CD4-positive, alpha-beta T cell (primary cell): ENCODE measurements at regions not wholly inside any gene's neighbourhood (a gene's known extent, or its start where the extent isn't known, plus 50 kb on each side); places are given as distances from the start of the nearest gene placed in this dataset.
"Not testable (repeated sequence)": the region's sequence is repeated elsewhere in the genome, so short reads cannot be mapped to it uniquely, and the experiment has no call there.

Experiments
- ATAC-seq: fragments of 200-7000 bp; cut with Tn5 transposase; one replicate; pipeline ENCODE4 v1.10.0; 2022; ENCODE audit warnings: mild to moderate bottlenecking; ENCODE audit not compliant: poor library complexity
- CTCF ChIA-PET: fragments of 350-600 bp; sonication (Branson Sonifier 250); formaldehyde crosslinking; loops from one replicate; lab custom pipeline; 2021; ENCODE audit warnings: antibody characterized with exemption, inconsistent platforms; lab: Charles Lee
- POLR2A ChIA-PET: fragments of 350-600 bp; sonication (Branson Sonifier 250); formaldehyde crosslinking; loops from one replicate; lab custom pipeline; 2021; ENCODE audit warnings: antibody characterized with exemption, inconsistent platforms; lab: Charles Lee
- DNase-seq, 14 experiments: peaks; one replicate each; pipeline ENCODE4 v3.0.0-alpha.2; 2013 to 2020; ENCODE audit warnings: mixed read lengths in 2 of 14
- H3K27ac ChIP-seq, 2 donors: one replicate each; pipeline versions ENCODE4 v1.5.1 to v1.7.0; 2013; ENCODE audit warnings: low read length in 2 of 2, low read depth in 1 of 2, mild to moderate bottlenecking in 1 of 2
- H3K27me3 ChIP-seq, 2 experiments: 1 replicate in 1 of 2; 2 replicates in 1 of 2; pipeline versions ENCODE4 v1.6.1 to v1.7.0; 2013; ENCODE audit warnings: low read length in 2 of 2, control low read depth in 1 of 2, mild to moderate bottlenecking in 1 of 2, moderate library complexity in 1 of 2; ENCODE audit not compliant: insufficient read depth in 2 of 2, control insufficient read depth in 1 of 2
- H3K36me3 ChIP-seq: one replicate; pipeline ENCODE4 v1.6.1; 2013; ENCODE audit warnings: low read length, control low read depth; ENCODE audit not compliant: insufficient read depth
- H3K4me1 ChIP-seq: one replicate; pipeline ENCODE4 v1.6.1; 2013; ENCODE audit warnings: low read length, control low read depth; ENCODE audit not compliant: insufficient read depth
- H3K4me3 ChIP-seq: one replicate; pipeline ENCODE4 v1.5.1; 2013; ENCODE audit warnings: mild to moderate bottlenecking, low read length, moderate library complexity
- H3K9me3 ChIP-seq, 2 experiments: 1 replicate in 1 of 2; 2 replicates in 1 of 2; pipeline versions ENCODE4 v1.6.1 to v1.7.0; 2013; ENCODE audit warnings: low read length in 2 of 2, mild to moderate bottlenecking in 2 of 2, control low read depth in 1 of 2, moderate library complexity in 1 of 2; ENCODE audit not compliant: control insufficient read depth in 1 of 2, insufficient read depth in 1 of 2
- H3K27ac Mint-ChIP-seq: one replicate; pipeline ENCODE4 v1.8.0; 2020; ENCODE audit warnings: mixed read lengths
- H3K27me3 Mint-ChIP-seq: one replicate; pipeline ENCODE4 v1.8.0; 2021; ENCODE audit warnings: mixed read lengths
- H3K36me3 Mint-ChIP-seq: one replicate; pipeline ENCODE4 v1.8.0; 2021; ENCODE audit warnings: low read depth, mixed read lengths
- H3K4me1 Mint-ChIP-seq: one replicate; pipeline ENCODE4 v1.8.0; 2021; ENCODE audit warnings: low read depth, mixed read lengths
- H3K4me3 Mint-ChIP-seq: one replicate; pipeline ENCODE4 v1.8.0; 2020; ENCODE audit warnings: mild to moderate bottlenecking, mixed read lengths
- H3K9me3 Mint-ChIP-seq: one replicate; pipeline ENCODE4 v1.8.0; 2020; ENCODE audit warnings: mixed read lengths
- CTCF ChIP-seq: fragments of 200-600 bp; IDR thresholded peaks from one replicate; pipeline ENCODE4 v1.8.0; 2022; ENCODE audit warnings: antibody characterized with exemption, mild to moderate bottlenecking
- intact Hi-C, 2 experiments: fragments of 100-400 bp; cut with DNase I in 1 of 2; cut with micrococcal nuclease in 1 of 2; formaldehyde crosslinking; loops; one replicate each; pipeline versions ENCODE4 v1.15.1 to v1.9.0; 2023 to 2025; cut with DNase I, micrococcal nuclease

DNA sequence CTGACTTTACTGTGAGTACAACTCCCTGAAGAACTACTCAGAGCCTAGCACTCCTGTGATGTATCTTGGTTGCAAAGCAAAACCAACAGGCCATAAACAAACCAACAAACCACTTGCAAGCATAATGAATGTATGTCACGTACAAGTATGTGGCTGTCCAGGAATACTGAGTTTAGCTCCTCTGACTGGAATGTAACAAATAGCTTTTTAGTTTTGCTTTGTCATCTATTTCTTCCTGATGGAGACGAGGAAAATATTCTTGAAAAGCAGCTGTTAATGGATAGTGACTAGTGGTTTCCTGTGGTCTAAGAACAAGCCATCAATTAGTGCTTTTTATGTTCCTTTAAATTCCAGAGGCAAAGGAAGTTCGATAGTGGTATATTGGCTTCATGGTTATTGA lies 101.9 kb upstream of the LY86 start:
- H3K36me3 Mint-ChIP-seq = no peaks in the 10 kb centered on the region
- CTCF ChIA-PET = no interaction called here
- H3K36me3 ChIP-seq = no peaks in the 10 kb centered on the region
- H3K27ac ChIP-seq = no peak overlapping the region
- peaks cover 0 to 3% of the 10 kb centered on the region in 2 experiments for H3K27me3 ChIP-seq
- no peaks in the 10 kb centered on the region for H3K4me1 Mint-ChIP-seq
- H3K27me3 Mint-ChIP-seq = peaks cover 12% of the 10 kb centered on the region
- no peak for DNase-seq
- no peak for ATAC-seq
- H3K4me3 ChIP-seq = no peak overlapping the region
- POLR2A ChIA-PET = no interaction called here
- intact Hi-C loops = no loop called here
- no peaks in the 10 kb centered on the region for H3K9me3 ChIP-seq
- peaks cover 2% of the 10 kb centered on the region for H3K9me3 Mint-ChIP-seq
- H3K4me3 Mint-ChIP-seq = no peak overlapping the region
- H3K4me1 ChIP-seq = no peaks in the 10 kb centered on the region
- no peak for TF ChIP-seq CTCF
- no peak overlapping the region for H3K27ac Mint-ChIP-seq

- ChIA-PET POLR2A (no interaction called here), CTCF (no interaction called here)
- ATAC-seq (no peak), DNase-seq (no peak)
- H3K4me3 Mint-ChIP-seq = no peak overlapping the region
- no peak overlapping the region for H3K27ac Mint-ChIP-seq
- Histone ChIP-seq H3K36me3 (no peaks in the 10 kb centered on the region), H3K4me1 (no peaks in the 10 kb centered on the region), H3K9me3 (no peaks in the 10 kb centered on the region), H3K4me3 (no peak overlapping the region), H3K27ac (no peak overlapping the region), H3K27me3 (peaks cover 0 to 2% of the 10 kb centered on the region in 2 experiments)
- peaks cover 5% of the 10 kb centered on the region for H3K27me3 Mint-ChIP-seq
- H3K36me3 Mint-ChIP-seq = no peaks in the 10 kb centered on the region
- H3K9me3 Mint-ChIP-seq = no peaks in the 10 kb centered on the region
- TF ChIP-seq CTCF = no peak
- no peaks in the 10 kb centered on the region for H3K4me1 Mint-ChIP-seq
- intact Hi-C loops = no loop called here
Measured at GRCh38 chr6:6491761-6492160, 96.8 kb upstream of the LY86 start.

- Mint-ChIP-seq H3K27me3 (peaks cover 5% of the 10 kb centered on the region), H3K4me1 (no peaks in the 10 kb centered on the region), H3K36me3 (no peaks in the 10 kb centered on the region), H3K4me3 (no peak overlapping the region), H3K9me3 (no peaks in the 10 kb centered on the region), H3K27ac (no peak overlapping the region)
- intact Hi-C loops = no loop called here
- CTCF ChIA-PET = no interaction called here
- no peak overlapping the region for H3K27ac ChIP-seq
- no peaks in the 10 kb centered on the region for H3K36me3 ChIP-seq
- POLR2A ChIA-PET = no interaction called here
- no peak overlapping the region for H3K4me3 ChIP-seq
- TF ChIP-seq CTCF = no peak
- DNase-seq (no peak), ATAC-seq (no peak)
- no peaks in the 10 kb centered on the region for H3K9me3 ChIP-seq
- no peaks in the 10 kb centered on the region for H3K4me1 ChIP-seq
- no peaks in the 10 kb centered on the region for H3K27me3 ChIP-seq
Measured at GRCh38 chr6:6492675-6493074, 95.8 kb upstream of the LY86 start.

- POLR2A ChIA-PET = interaction anchor here (0.8 kb wide), 1 partner anchor 111 kb away, joined by 3 read pairs; no protein-coding TSS in a partner anchor
- H3K9me3 Mint-ChIP-seq, H3K36me3 Mint-ChIP-seq, H3K27ac Mint-ChIP-seq, H3K36me3 ChIP-seq, H3K4me1 ChIP-seq, H3K4me3 ChIP-seq, H3K4me1 Mint-ChIP-seq, H3K27me3 ChIP-seq, H3K27ac ChIP-seq, intact Hi-C loops, H3K27me3 Mint-ChIP-seq, H3K4me3 Mint-ChIP-seq, H3K9me3 ChIP-seq: not testable (repeated sequence)
- DNase-seq = peak in 8 of 14 experiments; percentile 4 to 55 (median 20)
- peak; percentile 37 for ATAC-seq
- CTCF ChIA-PET = interaction anchor here (0.7 kb wide), 1 partner anchor 1191 kb away, joined by 3 read pairs; no protein-coding TSS in a partner anchor
Measured at GRCh38 chr6:6494139-6494538, 94.4 kb upstream of the LY86 start.
